ENCODE measurements at regions not wholly inside any gene's neighbourhood (a gene's known extent, or its start where the extent isn't known, plus 50 kb on each side); places are given as distances from the start of the nearest gene placed in this dataset.

- TF ChIP-seq CTCF (IDR thresholded peaks at IDR 0.05) (no peak), POLR2AphosphoS5 (IDR thresholded peaks at IDR 0.05) (no peak), POLR2A (IDR thresholded peaks at IDR 0.05) (no peak)
Observed at GRCh38 chr1:222911866-222912265, 97.0 kb downstream of the DISP1 start.
